ENCODE measurements at regions not wholly inside any gene's neighbourhood (a gene's known extent, or its start where the extent isn't known, plus 50 kb on each side); places are given as distances from the start of the nearest gene placed in this dataset.
A peak's percentile ranks its signal among the peaks of the same experiment; 100 is the strongest.

DNA sequence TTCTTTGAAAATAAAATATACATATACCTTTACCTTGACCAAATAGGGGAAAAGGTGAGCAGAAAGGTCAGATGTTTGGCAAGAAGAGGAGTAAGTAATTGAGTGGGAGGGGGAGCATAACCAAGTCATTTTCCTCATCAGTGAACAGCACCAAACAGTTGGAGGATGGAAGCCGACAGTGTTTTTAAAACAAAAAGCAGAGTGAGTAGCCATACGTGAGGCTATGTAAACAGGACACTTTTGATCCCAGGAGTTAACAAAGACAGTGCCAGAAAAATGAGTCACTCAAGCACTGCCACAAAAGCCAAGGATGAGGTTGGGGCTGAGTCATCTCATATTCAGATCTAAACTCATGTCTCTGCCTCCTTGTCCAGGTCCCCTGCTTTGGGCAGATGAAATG is 734.7 kb downstream of the KCNA4 start:
- intact Hi-C loops (cut with micrococcal nuclease), result no loop called here
- ChIA-PET POLR2A (interaction anchor here (3.0 kb wide), 1 partner anchor 11 kb away, joined by 15 read pairs; no protein-coding TSS in a partner anchor), CTCF (interaction anchor here (0.8 to 3.8 kb wide), 2 partner anchors 18 to 47 kb away, joined by 3 to 31 read pairs; no protein-coding TSS in a partner anchor)
- TF ChIP-seq, protein P1, sequence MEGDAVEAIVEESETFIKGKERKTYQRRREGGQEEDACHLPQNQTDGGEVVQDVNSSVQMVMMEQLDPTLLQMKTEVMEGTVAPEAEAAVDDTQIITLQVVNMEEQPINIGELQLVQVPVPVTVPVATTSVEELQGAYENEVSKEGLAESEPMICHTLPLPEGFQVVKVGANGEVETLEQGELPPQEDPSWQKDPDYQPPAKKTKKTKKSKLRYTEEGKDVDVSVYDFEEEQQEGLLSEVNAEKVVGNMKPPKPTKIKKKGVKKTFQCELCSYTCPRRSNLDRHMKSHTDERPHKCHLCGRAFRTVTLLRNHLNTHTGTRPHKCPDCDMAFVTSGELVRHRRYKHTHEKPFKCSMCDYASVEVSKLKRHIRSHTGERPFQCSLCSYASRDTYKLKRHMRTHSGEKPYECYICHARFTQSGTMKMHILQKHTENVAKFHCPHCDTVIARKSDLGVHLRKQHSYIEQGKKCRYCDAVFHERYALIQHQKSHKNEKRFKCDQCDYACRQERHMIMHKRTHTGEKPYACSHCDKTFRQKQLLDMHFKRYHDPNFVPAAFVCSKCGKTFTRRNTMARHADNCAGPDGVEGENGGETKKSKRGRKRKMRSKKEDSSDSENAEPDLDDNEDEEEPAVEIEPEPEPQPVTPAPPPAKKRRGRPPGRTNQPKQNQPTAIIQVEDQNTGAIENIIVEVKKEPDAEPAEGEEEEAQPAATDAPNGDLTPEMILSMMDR (IDR thresholded peaks at IDR 0.05; ENCODE audit: unreplicated experiment), result no peak
- BruUV-seq (replicated peaks), result no TSS peak
- Mint-ChIP-seq H3K27me3 (ENCODE audit: insufficient read depth, unreplicated experiment) (no peaks in the 10 kb centered on the region), H3K4me3 (ENCODE audit: unreplicated experiment) (peak overlapping the region; percentile 8), H3K9me3 (ENCODE audit: unreplicated experiment) (no peaks in the 10 kb centered on the region), H3K27ac (ENCODE audit: low read depth, unreplicated experiment) (peak overlapping the region; percentile 88), H3K36me3 (ENCODE audit: insufficient read depth, unreplicated experiment) (no peaks in the 10 kb centered on the region), H3K4me1 (ENCODE audit: insufficient read depth, unreplicated experiment) (peaks cover 29% of the 10 kb centered on the region)
- peak; percentile 96 for DNase-seq (ENCODE audit: unreplicated experiment)

GRCh38 chr11:29281271-29281777 is 735.5 kb downstream of the KCNA4 start:
- Mint-ChIP-seq H3K36me3 (ENCODE audit: insufficient read depth, unreplicated experiment) (no peaks in the 10 kb centered on the region), H3K27me3 (ENCODE audit: insufficient read depth, unreplicated experiment) (no peaks in the 10 kb centered on the region), H3K27ac (ENCODE audit: low read depth, unreplicated experiment) (peak overlapping the region; percentile 88), H3K4me3 (ENCODE audit: unreplicated experiment) (no peak overlapping the region), H3K9me3 (ENCODE audit: unreplicated experiment) (no peaks in the 10 kb centered on the region), H3K4me1 (ENCODE audit: insufficient read depth, unreplicated experiment) (peaks cover 29% of the 10 kb centered on the region)
- BruUV-seq (replicated peaks), result no TSS peak
- ChIA-PET CTCF (interaction anchor here (0.6 to 3.8 kb wide), 5 partner anchors 10 to 48 kb away, joined by 3 to 31 read pairs (median 3); no protein-coding TSS in a partner anchor), POLR2A (interaction anchor here (1.0 to 3.0 kb wide), 3 partner anchors 12 to 40 kb away, joined by 3 to 15 read pairs (median 4); no protein-coding TSS in a partner anchor)
- intact Hi-C loops (cut with micrococcal nuclease), result no loop called here
- TF ChIP-seq, protein P1 (IDR thresholded peaks at IDR 0.05; ENCODE audit: unreplicated experiment), result no peak
- DNase-seq (ENCODE audit: unreplicated experiment), result no peak

- no TSS peak for BruUV-seq (replicated peaks)
- no peaks in the 10 kb centered on the region for H3K27me3 Mint-ChIP-seq (ENCODE audit: insufficient read depth, unreplicated experiment)
- no peaks in the 10 kb centered on the region for H3K36me3 Mint-ChIP-seq (ENCODE audit: insufficient read depth, unreplicated experiment)
- TF ChIP-seq, protein P1 (IDR thresholded peaks at IDR 0.05; ENCODE audit: unreplicated experiment), result no peak
- DNase-seq (ENCODE audit: unreplicated experiment), result peak; percentile 80
- ChIA-PET CTCF (interaction anchor here (0.7 to 3.8 kb wide), 6 partner anchors 9 to 63 kb away, joined by 3 to 31 read pairs (median 3); no protein-coding TSS in a partner anchor), POLR2A (interaction anchor here (0.6 to 3.0 kb wide), 5 partner anchors 13 to 49 kb away, joined by 3 to 15 read pairs (median 4); no protein-coding TSS in a partner anchor)
- intact Hi-C loops (cut with micrococcal nuclease), result no loop called here
- H3K4me3 Mint-ChIP-seq (ENCODE audit: unreplicated experiment), result peak overlapping the region; percentile 29
- H3K9me3 Mint-ChIP-seq (ENCODE audit: unreplicated experiment), result no peaks in the 10 kb centered on the region
- H3K4me1 Mint-ChIP-seq (ENCODE audit: insufficient read depth, unreplicated experiment), result peaks cover 29% of the 10 kb centered on the region
- peak overlapping the region; percentile 88 for H3K27ac Mint-ChIP-seq (ENCODE audit: low read depth, unreplicated experiment)
Measured at GRCh38 chr11:29280452-29280851, 736.4 kb downstream of the KCNA4 start.

GRCh38 chr11:29279716-29280115 is 737.1 kb downstream of the KCNA4 start:
- peak overlapping the region; percentile 88 for H3K27ac Mint-ChIP-seq (ENCODE audit: low read depth, unreplicated experiment)
- no peaks in the 10 kb centered on the region for H3K27me3 Mint-ChIP-seq (ENCODE audit: insufficient read depth, unreplicated experiment)
- BruUV-seq (replicated peaks), result no TSS peak
- H3K4me1 Mint-ChIP-seq (ENCODE audit: insufficient read depth, unreplicated experiment), result peaks cover 29% of the 10 kb centered on the region
- intact Hi-C loops (cut with micrococcal nuclease), result no loop called here
- DNase-seq (ENCODE audit: unreplicated experiment), result no peak
- TF ChIP-seq, protein P1 (IDR thresholded peaks at IDR 0.05; ENCODE audit: unreplicated experiment), result no peak
- POLR2A ChIA-PET, result interaction anchor here (0.6 to 3.0 kb wide), 3 partner anchors 14 to 1562 kb away, joined by 3 to 15 read pairs (median 6); no protein-coding TSS in a partner anchor
- CTCF ChIA-PET, result interaction anchor here (0.7 to 3.8 kb wide), 3 partner anchors 20 to 64 kb away, joined by 3 to 31 read pairs (median 3); no protein-coding TSS in a partner anchor
- H3K36me3 Mint-ChIP-seq (ENCODE audit: insufficient read depth, unreplicated experiment), result no peaks in the 10 kb centered on the region
- H3K9me3 Mint-ChIP-seq (ENCODE audit: unreplicated experiment), result no peaks in the 10 kb centered on the region
- no peak overlapping the region for H3K4me3 Mint-ChIP-seq (ENCODE audit: unreplicated experiment)
